SU-DHL-6 (cell line): ENCODE measurements at regions not wholly inside any gene's neighbourhood (a gene's known extent, or its start where the extent isn't known, plus 50 kb on each side); places are given as distances from the start of the nearest gene placed in this dataset.
A peak's percentile ranks its signal among the peaks of the same experiment; 100 is the strongest.
"Not testable (repeated sequence)": the region's sequence is repeated elsewhere in the genome, so short reads cannot be mapped to it uniquely, and the experiment has no call there.

Source experiments
- H2AFZ ChIP-seq: fragments of 200-600 bp; sonication (generic); 2 replicates; pipeline ENCODE4 v1.6.1; 2014; ENCODE audit warnings: low read depth, mild to moderate bottlenecking, moderate library complexity, mixed read lengths, antibody characterized with exemption, low read length; ENCODE audit not compliant: severe bottlenecking
- H3F3A ChIP-seq: fragments of 200-600 bp; shearing (Covaris generic); 2 replicates; pipeline ENCODE4 v1.6.0; 2016; ENCODE audit warnings: antibody characterized with exemption, mild to moderate bottlenecking; ENCODE audit not compliant: insufficient read depth
- H3K27ac ChIP-seq: fragments of 200-600 bp; sonication (generic); 2 replicates; pipeline ENCODE4 v1.5.1; 2016; ENCODE audit warnings: low read depth, mild to moderate bottlenecking, low read length, moderate library complexity, mixed read lengths
- H3K27me3 ChIP-seq: fragments of 200-600 bp; sonication (generic), shearing (Covaris generic); 2 replicates; pipeline ENCODE4 v1.6.0; 2014; ENCODE audit warnings: mild to moderate bottlenecking, low read length
- H3K36me3 ChIP-seq: fragments of 200-600 bp; sonication (generic); 2 replicates; pipeline ENCODE4 v1.6.1; 2014; ENCODE audit warnings: mild to moderate bottlenecking, low read length, mixed read lengths
- H3K4me2 ChIP-seq: fragments of 300-600, 200-600 bp; shearing (Covaris generic), sonication (generic); 2 replicates; pipeline ENCODE4 v1.6.0; 2014; ENCODE audit warnings: low read length, low read depth, mild to moderate bottlenecking; ENCODE audit not compliant: poor library complexity, severe bottlenecking
- H3K4me3 ChIP-seq: fragments of 200-600 bp; sonication (generic); 2 replicates; pipeline ENCODE4 v1.5.1; 2014; ENCODE audit warnings: antibody characterized with exemption, low read length, mild to moderate bottlenecking, mixed read lengths; ENCODE audit not compliant: insufficient read depth, poor library complexity, severe bottlenecking
- H3K79me2 ChIP-seq: fragments of 200-600 bp; sonication (generic); 2 replicates; pipeline ENCODE4 v1.6.1; 2014; ENCODE audit warnings: mild to moderate bottlenecking, low read length, moderate library complexity; ENCODE audit not compliant: insufficient read depth
- H3K9ac ChIP-seq: fragments of 200-600 bp; sonication (generic); 2 replicates; pipeline ENCODE4 v1.7.0; 2014; ENCODE audit warnings: mild to moderate bottlenecking, low read length
- H3K9me2 ChIP-seq: fragments of 200-600 bp; sonication (generic); replicated peaks from 2 replicates; pipeline ENCODE4 v1.6.1; 2014; ENCODE audit warnings: low read length; ENCODE audit not compliant: insufficient read depth
- H3K9me3 ChIP-seq: fragments of 200-600 bp; sonication (generic); 2 replicates; pipeline ENCODE4 v1.6.1; 2014; ENCODE audit warnings: low read length, mixed read lengths; ENCODE audit not compliant: insufficient read depth
- H4K20me1 ChIP-seq: fragments of 200-600 bp; sonication (generic); 2 replicates; pipeline ENCODE4 v1.6.1; 2014; ENCODE audit warnings: low read depth, mild to moderate bottlenecking, antibody characterized with exemption, low read length, moderate library complexity, mixed read lengths
- EZH2phosphoT487 ChIP-seq: fragments of 200-600 bp; sonication (generic), shearing (Covaris generic); conservative IDR thresholded peaks from 2 replicates; pipeline ENCODE4 v1.6.1; 2018; ENCODE audit warnings: mild to moderate bottlenecking, antibody characterized with exemption, low read length, moderate library complexity, mixed read lengths
- TF ChIP-seq, protein P1 (sequence below): fragments of 200-600 bp; sonication (generic); IDR thresholded peaks from one replicate; pipeline ENCODE4 v1.5.1; 2017; ENCODE audit warnings: antibody characterized with exemption, mild to moderate bottlenecking, low read length, moderate library complexity; ENCODE audit not compliant: insufficient read depth, poor library complexity, severe bottlenecking

DNA sequence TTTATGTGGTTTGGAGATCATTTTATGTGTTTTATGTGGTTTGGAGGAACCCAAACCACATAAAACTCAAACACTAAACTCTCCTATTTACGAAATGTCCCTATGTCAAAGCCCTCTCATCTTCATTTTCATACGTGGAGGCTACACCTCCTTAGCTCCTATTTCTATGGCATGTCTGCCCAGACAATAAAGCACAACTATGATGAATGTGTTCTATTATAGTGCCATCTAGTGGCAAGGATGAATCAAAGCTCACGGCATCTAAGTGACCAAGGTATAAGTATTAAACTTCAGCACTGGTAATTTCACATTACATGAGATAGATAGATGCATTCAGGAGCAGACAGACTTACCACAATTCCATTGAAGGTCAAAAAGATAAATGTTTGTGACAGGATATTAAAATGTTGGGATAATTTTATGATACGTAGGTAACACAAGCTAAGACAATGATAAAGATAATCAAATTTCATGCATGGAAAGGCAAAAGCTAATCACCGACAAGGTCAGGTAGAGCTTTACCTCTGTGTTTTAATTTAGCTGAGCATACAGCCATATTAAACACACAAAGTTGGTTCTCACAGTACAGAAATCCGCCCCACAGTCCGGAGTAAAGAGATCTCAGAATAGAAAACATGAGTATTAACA is 130.6 kb upstream of the FHIT start:
- no peak for TF ChIP-seq EZH2phosphoT487
- TF ChIP-seq, protein P1, sequence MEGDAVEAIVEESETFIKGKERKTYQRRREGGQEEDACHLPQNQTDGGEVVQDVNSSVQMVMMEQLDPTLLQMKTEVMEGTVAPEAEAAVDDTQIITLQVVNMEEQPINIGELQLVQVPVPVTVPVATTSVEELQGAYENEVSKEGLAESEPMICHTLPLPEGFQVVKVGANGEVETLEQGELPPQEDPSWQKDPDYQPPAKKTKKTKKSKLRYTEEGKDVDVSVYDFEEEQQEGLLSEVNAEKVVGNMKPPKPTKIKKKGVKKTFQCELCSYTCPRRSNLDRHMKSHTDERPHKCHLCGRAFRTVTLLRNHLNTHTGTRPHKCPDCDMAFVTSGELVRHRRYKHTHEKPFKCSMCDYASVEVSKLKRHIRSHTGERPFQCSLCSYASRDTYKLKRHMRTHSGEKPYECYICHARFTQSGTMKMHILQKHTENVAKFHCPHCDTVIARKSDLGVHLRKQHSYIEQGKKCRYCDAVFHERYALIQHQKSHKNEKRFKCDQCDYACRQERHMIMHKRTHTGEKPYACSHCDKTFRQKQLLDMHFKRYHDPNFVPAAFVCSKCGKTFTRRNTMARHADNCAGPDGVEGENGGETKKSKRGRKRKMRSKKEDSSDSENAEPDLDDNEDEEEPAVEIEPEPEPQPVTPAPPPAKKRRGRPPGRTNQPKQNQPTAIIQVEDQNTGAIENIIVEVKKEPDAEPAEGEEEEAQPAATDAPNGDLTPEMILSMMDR, result peak; percentile 69
- no peak overlapping the region for H3K9ac ChIP-seq
- no peaks in the 10 kb centered on the region for H3K9me2 ChIP-seq
- no peaks in the 10 kb centered on the region for H3K9me3 ChIP-seq
- H3K4me3 ChIP-seq, result no peak overlapping the region
- H2AFZ ChIP-seq, result peak overlapping the region; percentile 8
- H3K4me2 ChIP-seq, result no peak overlapping the region
- no peaks in the 10 kb centered on the region for H3F3A ChIP-seq
- H3K27me3 ChIP-seq, result no peaks in the 10 kb centered on the region
- H3K36me3 ChIP-seq, result no peaks in the 10 kb centered on the region
- H3K27ac ChIP-seq, result no peak overlapping the region
- no peaks in the 10 kb centered on the region for H3K79me2 ChIP-seq
- H4K20me1 ChIP-seq, result no peaks in the 10 kb centered on the region

DNA sequence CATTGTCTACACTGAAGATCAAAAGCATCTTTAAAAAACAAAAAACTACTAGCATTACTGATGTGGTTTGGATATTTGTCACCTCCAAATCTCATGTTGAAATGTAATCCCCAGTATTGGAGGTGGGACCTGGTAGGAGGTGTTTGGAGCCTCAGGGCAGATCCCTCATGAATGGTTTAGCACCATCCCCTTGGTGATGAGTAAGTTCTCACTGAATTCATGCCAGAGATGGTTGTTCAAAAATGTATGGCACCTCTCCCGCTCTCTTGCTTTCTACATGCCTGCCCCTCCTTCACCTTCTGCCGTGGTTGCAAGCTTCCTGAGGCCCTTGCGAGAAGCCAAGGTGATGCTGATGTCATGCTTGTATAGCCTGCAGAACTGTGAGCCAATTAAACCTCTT is 136.6 kb upstream of the FHIT start:
- H3F3A ChIP-seq, result no peaks in the 10 kb centered on the region
- H4K20me1 ChIP-seq, result no peaks in the 10 kb centered on the region
- H3K27me3 ChIP-seq, result no peaks in the 10 kb centered on the region
- H3K9me2 ChIP-seq, result no peaks in the 10 kb centered on the region
- TF ChIP-seq, protein P1, result no peak
- TF ChIP-seq EZH2phosphoT487, result no peak
- no peak overlapping the region for H3K4me2 ChIP-seq
- no peaks in the 10 kb centered on the region for H3K79me2 ChIP-seq
- H3K9me3 ChIP-seq, result no peaks in the 10 kb centered on the region
- no peak overlapping the region for H3K4me3 ChIP-seq
- no peak overlapping the region for H3K27ac ChIP-seq
- no peak overlapping the region for H2AFZ ChIP-seq
- no peaks in the 10 kb centered on the region for H3K36me3 ChIP-seq
- no peak overlapping the region for H3K9ac ChIP-seq

DNA sequence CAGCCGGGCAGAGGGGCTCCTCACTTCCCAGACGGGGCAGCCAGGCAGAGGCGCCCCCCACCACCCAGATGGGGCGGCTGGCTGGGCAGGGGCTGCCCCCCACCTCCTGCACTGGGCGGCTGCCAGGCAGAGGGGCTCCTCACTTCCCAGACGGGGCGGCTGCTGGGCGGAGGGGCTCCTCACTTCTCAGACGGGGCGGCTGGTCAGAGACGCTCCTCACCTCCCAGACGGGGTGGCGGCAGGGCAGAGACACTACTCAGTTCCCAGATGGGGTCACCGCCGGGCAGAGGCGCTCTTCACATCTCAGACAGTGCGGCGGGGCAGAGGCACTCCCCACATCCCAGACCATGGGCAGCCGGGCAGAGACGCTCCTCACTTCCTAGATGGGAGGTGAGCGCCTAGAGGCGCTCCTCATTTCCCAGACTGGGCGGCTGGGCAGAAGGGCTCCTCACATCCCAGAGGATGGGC is 142.3 kb upstream of the FHIT start:
- not testable (repeated sequence) for H3K36me3 ChIP-seq, H2AFZ ChIP-seq, H3K4me2 ChIP-seq, H4K20me1 ChIP-seq, H3K4me3 ChIP-seq, H3K9me3 ChIP-seq, H3F3A ChIP-seq, H3K9me2 ChIP-seq, H3K79me2 ChIP-seq, H3K9ac ChIP-seq, H3K27ac ChIP-seq, H3K27me3 ChIP-seq

DNA sequence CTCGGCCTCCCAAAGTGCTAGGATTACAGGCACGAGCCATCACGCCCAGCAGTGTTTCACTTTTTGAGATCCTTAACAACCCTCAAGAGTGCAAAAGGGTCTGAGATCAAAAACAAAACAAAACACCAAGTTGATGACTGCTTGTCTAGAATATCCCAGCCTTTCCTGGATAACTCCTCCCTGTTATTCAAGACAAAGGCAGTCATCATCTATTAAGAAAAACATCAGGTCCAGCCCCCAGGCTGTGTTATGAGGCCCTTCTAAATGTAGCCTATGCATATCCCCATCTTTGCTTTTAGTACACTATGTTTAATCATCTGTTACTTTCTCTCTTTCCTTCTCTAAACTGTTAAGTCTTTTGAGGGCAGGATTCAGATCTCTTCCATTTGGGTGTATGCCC is 150.1 kb upstream of the FHIT start:
- Histone ChIP-seq H3F3A (no peaks in the 10 kb centered on the region), H3K9me2 (no peaks in the 10 kb centered on the region), H3K27ac (no peak overlapping the region), H3K27me3 (no peaks in the 10 kb centered on the region), H3K79me2 (no peaks in the 10 kb centered on the region), H3K4me3 (no peak overlapping the region), H3K9me3 (no peaks in the 10 kb centered on the region), H3K9ac (no peak overlapping the region), H3K36me3 (no peaks in the 10 kb centered on the region), H4K20me1 (no peaks in the 10 kb centered on the region), H2AFZ (no peak overlapping the region), H3K4me2 (no peak overlapping the region)
- TF ChIP-seq EZH2phosphoT487, result no peak
- TF ChIP-seq, protein P1, result no peak
